ENCODE measurements at regions not wholly inside any gene's neighbourhood (a gene's known extent, or its start where the extent isn't known, plus 50 kb on each side); places are given as distances from the start of the nearest gene placed in this dataset.

- TF ChIP-seq CREM (CRISPR knock-in tag; IDR thresholded peaks at IDR 0.05) = no peak
- TF ChIP-seq NFATC4 (CRISPR knock-in tag; IDR thresholded peaks at IDR 0.05) = no peak
- TF ChIP-seq, protein P1, sequence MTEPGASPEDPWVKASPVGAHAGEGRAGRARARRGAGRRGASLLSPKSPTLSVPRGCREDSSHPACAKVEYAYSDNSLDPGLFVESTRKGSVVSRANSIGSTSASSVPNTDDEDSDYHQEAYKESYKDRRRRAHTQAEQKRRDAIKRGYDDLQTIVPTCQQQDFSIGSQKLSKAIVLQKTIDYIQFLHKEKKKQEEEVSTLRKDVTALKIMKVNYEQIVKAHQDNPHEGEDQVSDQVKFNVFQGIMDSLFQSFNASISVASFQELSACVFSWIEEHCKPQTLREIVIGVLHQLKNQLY (CRISPR knock-in tag; IDR thresholded peaks at IDR 0.05) = no peak
- no peak for TF ChIP-seq ZNF317 (CRISPR knock-in tag; IDR thresholded peaks at IDR 0.05; ENCODE audit: borderline replicate concordance, low read depth)
Measured at GRCh38 chr6:126447367-126447766, 107.5 kb downstream of the CENPW start (continued).

- Mint-ChIP-seq H3K4me3 (no peak overlapping the region), H3K4me1 (no peaks in the 10 kb centered on the region), H3K27ac (no peak overlapping the region), H3K36me3 (no peaks in the 10 kb centered on the region), H3K27me3 (ENCODE audit: low read depth) (no peaks in the 10 kb centered on the region), H3K9me3 (peaks cover 4% of the 10 kb centered on the region; the same call in 1 of the 2 replicates)
- POLR2A ChIA-PET = no interaction called here
- DNase-seq (ENCODE audit: low spot score) (no peak), ATAC-seq (no peak)
- no peak for TF ChIP-seq ZNF512 (CRISPR knock-in tag; IDR thresholded peaks at IDR 0.05; ENCODE audit: borderline replicate concordance)
- TF ChIP-seq ZNF121 (CRISPR knock-in tag; IDR thresholded peaks at IDR 0.05) = no peak
- no peak for TF ChIP-seq IRF2 (CRISPR knock-in tag; IDR thresholded peaks at IDR 0.05; ENCODE audit: borderline replicate concordance, low read depth)
- no peak for TF ChIP-seq CDX4 (CRISPR knock-in tag; IDR thresholded peaks at IDR 0.05; ENCODE audit: borderline replicate concordance)
- TF ChIP-seq, protein P2, sequence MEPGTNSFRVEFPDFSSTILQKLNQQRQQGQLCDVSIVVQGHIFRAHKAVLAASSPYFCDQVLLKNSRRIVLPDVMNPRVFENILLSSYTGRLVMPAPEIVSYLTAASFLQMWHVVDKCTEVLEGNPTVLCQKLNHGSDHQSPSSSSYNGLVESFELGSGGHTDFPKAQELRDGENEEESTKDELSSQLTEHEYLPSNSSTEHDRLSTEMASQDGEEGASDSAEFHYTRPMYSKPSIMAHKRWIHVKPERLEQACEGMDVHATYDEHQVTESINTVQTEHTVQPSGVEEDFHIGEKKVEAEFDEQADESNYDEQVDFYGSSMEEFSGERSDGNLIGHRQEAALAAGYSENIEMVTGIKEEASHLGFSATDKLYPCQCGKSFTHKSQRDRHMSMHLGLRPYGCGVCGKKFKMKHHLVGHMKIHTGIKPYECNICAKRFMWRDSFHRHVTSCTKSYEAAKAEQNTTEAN (CRISPR knock-in tag; IDR thresholded peaks at IDR 0.05) = no peak
- TF ChIP-seq RORB (CRISPR knock-in tag; IDR thresholded peaks at IDR 0.05) = no peak
- no peak for TF ChIP-seq ZBTB21 (CRISPR knock-in tag; IDR thresholded peaks at IDR 0.05; ENCODE audit: borderline replicate concordance)
- no peak for TF ChIP-seq ZNF532 (CRISPR knock-in tag; IDR thresholded peaks at IDR 0.05; ENCODE audit: borderline replicate concordance)
- no peak for TF ChIP-seq GTF2I (CRISPR knock-in tag; conservative IDR thresholded peaks at IDR 0.05)
- CTCF ChIA-PET = no interaction called here
Measured at GRCh38 chr6:126461045-126461444, 121.1 kb downstream of the CENPW start.

- ATAC-seq = no peak
- Mint-ChIP-seq H3K36me3 (peaks cover under 1% of the 10 kb centered on the region; the same call in 1 of the 2 replicates), H3K4me1 (no peaks in the 10 kb centered on the region), H3K27ac (no peak overlapping the region), H3K4me3 (no peak overlapping the region), H3K27me3 (ENCODE audit: low read depth) (no peaks in the 10 kb centered on the region), H3K9me3 (peaks cover 6% of the 10 kb centered on the region)
- TF ChIP-seq PRRX2 (CRISPR knock-in tag; IDR thresholded peaks at IDR 0.05) (no peak), OVOL2 (CRISPR knock-in tag; IDR thresholded peaks at IDR 0.05; ENCODE audit: borderline replicate concordance) (no peak), HMGA2 (CRISPR knock-in tag; IDR thresholded peaks at IDR 0.05) (no peak), ZMAT4 (CRISPR knock-in tag; IDR thresholded peaks at IDR 0.05) (no peak), RORB (CRISPR knock-in tag; IDR thresholded peaks at IDR 0.05) (no peak), NR2C2 (CRISPR knock-in tag; IDR thresholded peaks at IDR 0.05) (no peak), FOXP4 (CRISPR knock-in tag; IDR thresholded peaks at IDR 0.05) (no peak)
- TF ChIP-seq, protein P3, sequence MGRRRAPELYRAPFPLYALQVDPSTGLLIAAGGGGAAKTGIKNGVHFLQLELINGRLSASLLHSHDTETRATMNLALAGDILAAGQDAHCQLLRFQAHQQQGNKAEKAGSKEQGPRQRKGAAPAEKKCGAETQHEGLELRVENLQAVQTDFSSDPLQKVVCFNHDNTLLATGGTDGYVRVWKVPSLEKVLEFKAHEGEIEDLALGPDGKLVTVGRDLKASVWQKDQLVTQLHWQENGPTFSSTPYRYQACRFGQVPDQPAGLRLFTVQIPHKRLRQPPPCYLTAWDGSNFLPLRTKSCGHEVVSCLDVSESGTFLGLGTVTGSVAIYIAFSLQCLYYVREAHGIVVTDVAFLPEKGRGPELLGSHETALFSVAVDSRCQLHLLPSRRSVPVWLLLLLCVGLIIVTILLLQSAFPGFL (CRISPR knock-in tag; IDR thresholded peaks at IDR 0.05; ENCODE audit: borderline replicate concordance) = no peak
- TF ChIP-seq, protein P4, sequence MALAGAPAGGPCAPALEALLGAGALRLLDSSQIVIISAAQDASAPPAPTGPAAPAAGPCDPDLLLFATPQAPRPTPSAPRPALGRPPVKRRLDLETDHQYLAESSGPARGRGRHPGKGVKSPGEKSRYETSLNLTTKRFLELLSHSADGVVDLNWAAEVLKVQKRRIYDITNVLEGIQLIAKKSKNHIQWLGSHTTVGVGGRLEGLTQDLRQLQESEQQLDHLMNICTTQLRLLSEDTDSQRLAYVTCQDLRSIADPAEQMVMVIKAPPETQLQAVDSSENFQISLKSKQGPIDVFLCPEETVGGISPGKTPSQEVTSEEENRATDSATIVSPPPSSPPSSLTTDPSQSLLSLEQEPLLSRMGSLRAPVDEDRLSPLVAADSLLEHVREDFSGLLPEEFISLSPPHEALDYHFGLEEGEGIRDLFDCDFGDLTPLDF (CRISPR knock-in tag; IDR thresholded peaks at IDR 0.05) = no peak
- POLR2A ChIA-PET = no interaction called here
- CTCF ChIA-PET = no interaction called here
- DNase-seq (ENCODE audit: low spot score) = no peak
Measured at GRCh38 chr6:126464245-126464644, 124.3 kb downstream of the CENPW start.

Measured in WTC11 (cell line).